ENCODE measurements at regions not wholly inside any gene's neighbourhood (a gene's known extent, or its start where the extent isn't known, plus 50 kb on each side); places are given as distances from the start of the nearest gene placed in this dataset.

DNA sequence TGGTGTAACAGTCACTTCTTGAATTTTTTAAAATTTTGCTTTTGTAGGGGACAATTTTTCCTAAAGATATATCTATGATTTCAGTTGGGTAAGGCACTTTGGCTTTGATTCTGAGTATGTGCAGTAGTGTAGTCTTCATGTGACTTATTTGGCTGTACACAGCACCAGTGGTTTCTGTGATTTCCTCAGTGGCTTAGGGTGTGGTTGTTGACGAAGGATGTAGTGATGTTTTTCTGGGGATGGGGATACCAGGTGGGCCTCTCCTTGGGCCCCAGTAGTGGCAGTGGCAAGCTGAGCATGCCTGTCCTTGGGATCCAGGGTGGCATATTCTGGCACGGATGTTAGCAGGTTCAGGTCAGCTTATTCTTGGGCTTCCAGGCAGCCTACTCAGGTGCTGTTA lies 364.9 kb upstream of the CADM1 start:
- no peak for DNase-seq

DNA sequence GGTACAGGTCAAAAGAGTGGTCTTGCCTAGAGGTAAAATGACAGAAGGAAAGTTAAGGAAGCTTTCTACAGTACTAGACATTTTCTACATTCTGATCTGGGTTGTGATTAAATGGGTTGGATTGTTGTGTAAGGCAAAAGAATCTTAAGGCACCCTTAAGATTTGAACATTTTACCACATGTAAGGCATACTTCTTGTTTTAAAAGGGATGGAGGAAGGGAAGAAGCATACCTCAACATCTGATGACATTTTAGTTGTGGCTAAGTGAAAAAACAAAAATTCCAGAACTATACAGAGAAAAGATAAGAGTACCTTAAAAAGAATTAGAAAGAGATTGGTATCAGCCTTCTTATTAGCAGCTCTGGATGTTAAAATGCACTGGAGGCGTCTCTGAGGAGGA lies 356.0 kb upstream of the CADM1 start:
- DNase-seq: no peak

DNA sequence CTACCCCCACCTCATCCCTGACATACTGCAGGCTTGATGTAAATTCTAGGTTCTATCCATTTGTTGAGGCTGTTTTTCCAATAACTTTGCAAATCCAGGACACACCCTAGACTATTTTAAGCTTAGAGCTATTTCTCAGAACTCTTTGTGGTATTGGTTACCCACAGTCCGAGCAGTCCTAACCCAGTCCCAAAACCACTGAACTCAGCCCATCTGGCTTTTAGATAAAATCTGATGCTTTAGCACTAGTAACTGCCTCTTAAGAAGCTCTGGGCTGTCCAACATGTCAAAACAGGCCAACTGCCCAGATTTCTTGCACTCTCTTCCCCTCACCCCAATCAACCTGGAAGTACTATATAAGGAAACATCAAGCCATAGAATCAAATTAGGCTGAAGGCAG lies 344.4 kb upstream of the CADM1 start:
- no peak for DNase-seq

DNA sequence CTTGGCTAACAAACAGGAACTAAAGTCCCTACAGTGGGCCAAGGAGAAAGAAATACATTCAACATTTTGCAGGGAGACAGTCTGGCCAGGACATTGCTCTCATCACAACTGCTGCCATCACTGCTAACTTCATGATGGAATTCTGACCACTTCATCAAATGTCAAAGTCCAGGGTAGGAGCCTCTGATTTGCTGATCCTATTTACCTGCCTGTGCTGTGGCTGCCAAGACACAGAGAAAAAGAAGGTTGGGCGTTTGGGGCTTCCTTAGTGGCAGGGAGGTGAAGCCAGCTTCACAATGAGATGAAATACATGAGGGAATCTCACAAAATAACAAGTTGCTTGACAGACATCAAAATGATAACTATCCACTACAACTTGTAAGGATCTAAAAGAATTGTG lies 343.9 kb upstream of the CADM1 start:
- DNase-seq: no peak

DNA sequence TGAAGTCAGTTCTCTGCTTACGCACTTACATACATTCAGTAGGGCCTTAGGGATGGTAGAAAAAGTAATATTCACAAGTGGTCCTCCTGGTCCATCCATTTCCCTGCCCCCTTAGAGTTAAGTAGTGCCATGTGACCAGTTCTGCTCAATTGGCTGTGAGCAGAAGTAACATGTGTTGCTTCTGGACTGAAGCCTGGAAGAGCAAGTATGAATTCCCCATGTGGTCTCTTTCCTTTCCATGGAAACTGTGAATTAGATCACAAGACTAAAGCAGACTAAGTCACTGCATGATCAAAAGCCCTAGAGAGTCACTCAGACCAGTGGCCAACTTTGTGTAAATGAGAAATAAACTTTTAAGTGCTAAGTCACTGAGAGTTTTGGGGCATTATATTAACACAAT lies 341.7 kb upstream of the CADM1 start:
- no peak for DNase-seq

DNA sequence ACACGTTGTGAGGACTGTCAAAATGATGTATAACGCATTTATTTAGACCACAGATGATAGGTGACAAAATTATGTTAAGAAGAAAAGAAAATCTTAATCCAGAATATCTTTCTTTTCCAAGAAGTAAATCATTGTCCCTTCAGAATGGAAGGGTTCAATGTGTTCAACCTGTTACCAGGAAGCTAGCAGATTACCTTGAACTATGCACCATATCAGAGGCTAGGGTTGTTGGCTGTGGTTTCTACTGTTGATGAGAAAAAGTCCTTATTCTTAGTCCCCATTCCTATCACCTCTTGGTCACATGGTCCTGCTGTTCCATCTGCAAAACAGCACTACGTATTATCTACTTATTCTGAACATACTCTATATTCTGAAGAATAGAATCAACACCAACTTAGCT lies 339.5 kb upstream of the CADM1 start:
- no peak for DNase-seq

DNA sequence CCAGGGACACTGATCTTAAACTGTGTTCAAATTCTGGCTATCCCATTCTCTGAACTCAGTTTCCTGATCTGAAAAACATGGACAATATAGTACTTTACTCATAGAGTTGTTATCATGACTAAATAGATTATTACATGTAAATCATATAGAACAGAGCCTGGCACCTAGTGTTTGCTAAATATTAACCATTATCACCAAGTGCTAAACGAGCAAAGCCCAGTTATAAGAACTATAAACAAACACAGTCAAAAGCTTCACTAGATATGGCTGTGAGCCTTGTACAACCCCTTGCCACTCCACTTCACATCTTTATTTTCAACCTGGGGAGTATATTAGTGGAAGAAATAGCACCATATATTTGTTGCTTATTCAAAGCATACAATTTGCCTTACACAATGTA lies 338.9 kb upstream of the CADM1 start:
- no peak for DNase-seq

DNA sequence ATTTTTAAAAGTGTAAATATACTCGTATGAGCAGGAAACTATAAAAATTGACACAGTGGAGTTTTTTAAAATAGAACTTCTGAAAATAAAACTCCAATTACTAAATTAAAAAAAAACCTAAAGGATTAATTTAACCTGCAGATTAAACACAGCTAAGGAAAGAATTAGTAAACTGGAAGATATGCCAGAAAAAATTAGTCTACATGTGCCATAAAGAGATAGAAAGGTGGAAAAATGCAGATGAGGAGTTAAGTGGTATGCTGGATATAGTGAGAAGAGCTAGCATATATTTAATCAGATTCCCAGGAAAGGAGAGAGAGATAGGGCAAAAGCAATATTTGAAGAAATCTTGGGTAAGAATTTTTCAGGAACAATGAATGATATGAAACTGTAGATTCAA lies 315.8 kb upstream of the CADM1 start:
- DNase-seq: no peak

DNA sequence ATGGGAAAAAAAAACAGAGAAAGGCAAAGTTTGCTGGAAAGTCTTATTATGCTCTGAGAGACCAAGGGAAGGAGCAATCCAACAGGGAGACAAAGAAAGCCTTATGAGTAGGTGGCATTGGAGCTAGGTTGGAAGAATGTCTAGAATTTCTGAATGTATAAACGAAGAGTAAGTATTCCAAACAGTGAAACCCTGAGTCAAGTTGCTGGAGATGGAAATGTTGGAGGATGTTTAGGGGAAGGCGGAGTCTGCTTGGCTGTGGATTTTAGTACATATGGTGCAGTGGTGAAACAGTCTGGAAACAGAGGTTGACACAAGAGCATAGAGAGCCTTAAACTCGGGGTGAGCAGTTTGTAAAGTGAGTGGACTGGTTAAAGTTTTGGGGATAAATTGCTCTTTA lies 314.8 kb upstream of the CADM1 start:
- DNase-seq: no peak

DNA sequence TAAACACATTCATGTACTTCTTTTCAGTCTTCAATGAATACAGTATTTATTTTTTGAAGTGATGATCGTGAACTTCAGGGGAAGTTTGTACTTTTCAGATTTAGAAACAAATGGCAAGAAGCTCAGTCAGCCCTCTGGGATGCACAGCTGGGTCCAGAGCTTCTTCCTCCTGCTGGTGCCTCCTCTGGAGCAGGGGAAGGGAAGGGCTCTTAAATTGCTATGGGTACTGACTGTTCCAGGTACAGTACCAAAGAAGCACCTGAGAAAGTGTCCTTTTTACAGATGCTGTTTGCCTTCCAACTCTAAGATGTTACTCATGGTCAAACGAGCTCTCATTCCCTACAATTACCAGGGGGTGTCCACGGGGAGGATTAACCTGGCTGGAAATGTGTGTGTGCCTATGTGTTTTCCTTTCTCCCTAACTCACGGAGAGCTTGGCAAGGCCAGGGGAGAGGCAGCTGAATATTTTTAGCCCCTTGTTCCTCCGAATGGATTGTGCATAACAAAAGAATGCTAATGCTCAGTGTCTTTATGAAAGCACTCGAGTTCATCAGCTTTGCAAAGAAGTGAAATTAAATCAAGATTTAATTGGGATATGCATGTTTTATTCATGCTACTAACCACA lies 313.7 kb upstream of the CADM1 start:
- DNase-seq: no peak

DNA sequence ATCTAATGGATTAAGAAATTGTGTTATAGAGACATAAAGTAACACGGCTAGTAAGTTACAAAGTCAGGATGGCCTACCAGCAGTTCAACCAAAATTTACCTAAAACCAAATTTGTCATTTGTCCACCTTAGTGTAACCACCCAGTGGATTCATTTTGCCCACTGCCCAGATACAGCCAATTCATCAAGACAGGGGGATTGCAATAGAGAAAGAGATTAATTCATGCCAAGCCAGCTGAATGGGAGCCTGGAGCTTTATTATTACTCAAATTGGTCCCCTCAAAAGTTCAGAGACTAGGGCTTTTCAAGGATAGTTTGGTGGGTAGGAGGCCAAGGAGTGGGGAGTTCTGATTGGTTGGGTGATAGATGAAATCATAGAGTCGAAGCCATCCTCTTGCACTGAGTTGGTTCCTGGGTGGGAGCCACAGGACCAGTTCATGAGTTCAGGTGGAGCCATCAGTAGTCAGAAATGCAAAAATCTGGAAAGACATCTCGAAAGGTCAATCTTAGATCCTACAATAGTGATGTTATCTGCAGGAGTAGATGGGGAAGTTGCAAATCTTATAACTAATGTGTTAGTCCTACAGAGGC lies 304.2 kb upstream of the CADM1 start:
- DNase-seq: no peak

DNA sequence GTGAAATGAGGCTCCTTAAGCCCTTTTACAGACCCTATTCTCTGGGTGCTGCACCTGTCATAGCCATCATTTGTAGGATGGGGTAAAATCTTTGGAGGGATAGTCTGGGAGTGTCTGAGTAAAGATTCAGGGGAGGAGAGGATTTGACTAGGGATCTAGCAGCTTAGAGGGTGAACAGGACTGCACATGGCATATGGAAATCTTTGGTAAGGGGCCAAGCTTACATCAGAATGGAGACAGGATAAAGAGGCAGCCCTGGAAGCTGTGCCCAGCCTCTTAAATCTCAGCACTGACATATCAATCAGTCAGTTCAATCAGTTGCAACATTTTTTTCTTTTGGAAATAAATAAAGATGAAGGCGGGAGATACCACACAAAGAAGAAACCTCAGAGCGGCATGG lies 301.8 kb upstream of the CADM1 start:
- DNase-seq: no peak

DNA sequence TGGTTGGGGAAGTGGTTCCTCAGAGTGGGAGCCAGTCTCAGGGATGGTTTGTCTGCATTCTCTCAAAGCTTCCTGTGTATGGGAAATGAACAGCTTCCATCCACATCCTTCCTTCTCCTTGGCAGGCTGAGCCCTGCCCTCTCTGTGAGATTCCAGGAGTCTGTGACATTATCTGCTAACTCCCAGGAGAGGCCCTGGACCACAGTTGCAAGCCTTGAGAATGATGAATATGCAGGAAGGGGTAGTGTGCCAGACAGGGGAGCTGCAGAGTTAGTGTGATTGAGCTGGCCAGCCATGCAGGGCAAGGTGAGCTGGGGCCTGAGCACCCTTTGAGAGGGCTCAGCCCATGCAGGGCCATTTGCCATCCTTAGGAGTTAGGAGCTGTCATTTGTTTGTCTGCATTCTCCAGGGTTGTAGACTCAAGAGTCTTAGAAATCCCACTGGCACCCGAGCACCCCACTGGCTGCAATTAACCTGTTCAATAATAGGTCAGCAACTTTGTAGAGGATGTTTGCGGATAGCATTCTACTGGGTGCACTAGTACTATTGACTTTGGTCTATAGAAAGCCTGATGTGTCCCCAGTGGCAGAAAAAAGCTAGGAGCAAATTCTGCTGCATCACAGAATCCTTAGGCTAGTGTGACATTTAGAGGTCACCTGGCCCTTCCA lies 299.0 kb upstream of the CADM1 start:
- DNase-seq: no peak

DNA sequence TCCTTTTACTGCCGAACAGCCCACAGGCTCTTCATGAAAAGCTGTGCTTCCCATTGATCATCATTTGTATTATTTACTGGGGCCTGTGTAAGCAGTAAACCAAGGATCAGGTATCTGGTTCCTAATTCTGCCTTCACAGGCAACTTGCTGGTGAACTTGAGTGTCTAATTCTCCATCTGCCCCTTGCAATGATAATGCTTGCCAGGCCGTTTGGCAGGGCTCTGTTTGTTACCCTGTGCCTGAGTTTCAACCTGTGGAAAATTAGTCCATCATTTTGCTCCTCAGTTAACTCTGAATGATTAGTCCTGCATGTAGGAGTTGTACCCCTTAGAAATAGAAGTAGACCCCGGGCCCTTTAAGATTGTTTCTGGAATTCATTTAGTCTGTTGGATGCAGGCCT lies 298.4 kb upstream of the CADM1 start:
- DNase-seq: no peak

DNA sequence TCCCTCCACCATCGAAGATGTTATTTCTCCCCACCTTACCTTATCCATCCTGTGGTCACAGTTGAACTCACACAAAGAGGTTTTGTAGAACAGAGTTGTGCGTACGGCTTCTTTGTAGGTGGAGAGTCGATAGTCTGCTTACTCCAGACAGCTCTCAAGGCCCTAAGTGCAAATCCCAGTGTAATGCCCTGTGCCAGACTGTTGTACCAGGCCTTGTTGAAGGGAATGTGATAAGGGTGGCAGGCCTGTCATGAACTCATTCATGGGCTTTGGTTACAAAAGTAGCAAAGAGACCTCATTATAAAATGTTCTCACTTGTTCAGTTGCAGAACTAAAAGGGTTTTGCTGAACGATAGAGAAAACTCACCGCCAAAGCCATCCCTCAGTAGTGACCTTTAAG lies 288.7 kb upstream of the CADM1 start:
- no peak for DNase-seq

DNA sequence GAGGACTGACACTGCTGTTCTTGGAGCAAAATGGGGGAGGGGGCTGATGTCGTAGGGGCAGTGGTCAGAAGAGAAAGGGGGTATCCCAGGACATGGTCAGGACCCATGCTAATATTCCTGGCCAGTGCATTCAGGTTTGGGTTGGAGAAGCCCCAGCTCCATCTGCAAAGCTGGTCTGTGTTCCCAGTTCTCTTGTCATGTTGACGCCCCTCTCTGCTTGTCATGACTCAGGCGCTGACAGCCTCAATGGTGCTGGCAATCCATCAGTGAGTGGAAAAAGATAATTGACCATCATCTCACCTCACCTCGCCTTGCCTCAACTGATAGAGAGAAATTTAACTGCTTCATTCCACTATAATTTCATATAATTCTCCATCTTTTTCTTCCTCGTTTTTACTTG lies 283.1 kb upstream of the CADM1 start:
- DNase-seq: no peak

DNA sequence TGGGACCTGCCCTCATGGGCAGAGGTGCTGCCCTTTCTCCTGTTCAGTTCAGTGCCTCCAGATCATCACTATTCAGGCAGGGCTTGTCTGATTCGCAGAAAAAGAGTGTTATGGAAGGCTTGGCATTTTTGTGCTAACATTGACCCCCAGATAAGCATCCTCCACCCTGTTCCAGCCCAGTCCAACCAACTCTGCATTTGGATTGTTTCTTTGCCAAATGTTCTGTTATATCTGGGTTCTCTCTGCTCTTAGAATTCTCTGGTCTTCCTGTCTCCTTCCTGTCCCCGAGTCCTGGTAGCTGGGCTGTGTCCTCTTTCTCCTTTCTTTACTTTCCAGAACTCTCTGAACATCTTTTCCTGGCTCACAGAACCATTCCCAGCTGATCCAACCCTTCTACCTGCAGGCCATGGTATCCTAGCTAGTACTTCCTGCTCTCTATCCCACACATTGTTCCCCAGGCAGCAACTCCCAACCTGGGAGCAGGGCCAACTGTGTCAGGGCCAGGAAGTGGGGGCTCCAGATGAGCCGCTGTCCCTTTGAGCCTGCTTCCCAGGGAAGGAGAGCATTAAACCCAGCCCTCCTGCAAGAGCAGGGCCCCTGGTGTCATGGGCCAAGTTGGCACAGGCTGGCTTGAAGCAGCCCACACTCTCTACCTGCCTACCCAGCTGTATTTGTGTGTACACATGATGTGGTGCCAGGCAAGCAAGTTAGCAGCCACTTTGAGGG lies 280.7 kb upstream of the CADM1 start:
- DNase-seq: no peak

DNA sequence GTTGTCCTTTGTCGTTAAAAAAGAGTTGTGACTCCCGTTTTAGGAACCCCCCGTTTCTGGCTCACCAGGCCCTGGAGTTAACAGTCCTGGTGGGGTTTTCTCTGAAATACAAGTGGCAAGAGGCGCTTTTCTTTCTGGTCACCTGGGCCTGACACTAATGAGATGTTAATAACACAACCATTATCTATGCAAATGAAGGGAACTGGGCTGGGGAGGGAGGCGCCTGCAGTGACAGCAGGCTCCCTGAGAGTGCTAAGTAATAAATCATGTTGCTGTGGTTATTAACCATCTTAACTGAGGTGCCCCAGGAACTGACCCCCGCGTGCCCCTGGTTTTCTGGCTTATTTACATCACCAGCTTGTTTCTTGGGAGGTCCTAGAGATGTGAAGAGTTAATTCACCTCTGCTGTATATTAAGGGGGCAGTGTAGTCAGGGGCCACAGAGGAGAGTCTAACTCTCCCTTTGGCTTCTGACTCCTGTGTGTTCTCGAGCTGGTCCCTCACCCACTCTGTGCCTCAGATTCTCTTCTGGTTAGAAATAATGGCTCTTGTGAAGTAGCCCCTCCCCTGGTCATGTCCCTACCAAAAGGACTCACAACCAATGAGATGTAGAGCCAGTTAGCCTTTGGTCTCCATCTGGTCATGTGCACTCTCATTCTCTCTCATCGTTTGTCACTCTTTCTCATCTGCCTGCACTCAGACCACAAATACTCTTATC lies 276.6 kb upstream of the CADM1 start:
- no peak for DNase-seq

DNA sequence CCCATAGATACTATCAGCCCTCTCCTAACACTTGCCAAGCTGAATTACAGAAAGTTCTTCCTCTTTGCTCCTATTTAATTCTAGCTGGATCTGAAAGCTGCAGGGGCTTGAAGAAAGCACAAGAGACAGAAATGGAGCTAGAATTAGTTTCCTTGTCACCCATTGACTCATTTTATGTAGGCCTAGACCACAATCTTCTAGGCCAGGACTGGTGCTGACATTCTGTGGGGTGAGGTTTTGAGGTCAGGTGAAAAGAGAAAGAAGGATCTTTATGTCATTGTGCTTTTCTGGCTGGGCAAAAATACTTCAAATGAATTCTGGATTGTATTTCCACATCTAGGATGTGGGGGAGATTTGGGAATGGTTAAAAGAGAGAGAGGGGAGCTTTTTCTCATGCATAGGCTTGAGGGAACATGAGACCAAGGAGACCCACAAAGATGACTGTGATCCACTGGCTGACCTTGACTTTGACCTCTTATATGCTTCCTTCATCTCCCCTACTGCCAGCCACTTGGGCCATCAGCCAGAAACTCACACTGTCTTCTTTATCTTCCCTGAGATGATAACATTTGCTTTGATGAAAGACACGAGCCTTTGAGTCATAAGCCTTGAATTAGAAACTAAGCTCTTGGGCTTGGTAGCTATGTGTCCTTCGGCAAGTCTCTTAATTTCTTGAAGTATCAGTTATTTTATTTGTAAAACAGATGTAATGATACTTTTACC lies 274.9 kb upstream of the CADM1 start:
- no peak for DNase-seq

DNA sequence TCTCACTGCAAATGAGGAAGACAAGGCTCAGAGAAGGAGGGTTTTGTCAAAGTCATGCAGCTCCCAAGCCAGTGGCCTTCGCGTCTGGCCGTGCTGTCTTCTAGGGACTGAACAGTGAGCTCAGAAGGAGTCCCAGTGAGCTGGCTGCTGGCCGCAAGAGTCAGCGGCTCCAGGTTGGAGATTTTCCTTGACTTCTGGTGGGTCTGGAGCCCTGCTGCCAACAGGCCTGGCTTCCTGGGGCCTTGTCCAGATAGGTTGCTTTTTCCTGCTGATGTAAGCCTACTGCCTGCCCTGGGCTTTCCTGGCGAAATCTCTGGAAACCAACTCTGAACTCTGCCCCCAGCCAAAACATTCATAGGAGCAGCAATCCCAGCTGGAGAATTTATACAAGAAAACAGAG lies 272.7 kb upstream of the CADM1 start:
- DNase-seq: no peak

DNA sequence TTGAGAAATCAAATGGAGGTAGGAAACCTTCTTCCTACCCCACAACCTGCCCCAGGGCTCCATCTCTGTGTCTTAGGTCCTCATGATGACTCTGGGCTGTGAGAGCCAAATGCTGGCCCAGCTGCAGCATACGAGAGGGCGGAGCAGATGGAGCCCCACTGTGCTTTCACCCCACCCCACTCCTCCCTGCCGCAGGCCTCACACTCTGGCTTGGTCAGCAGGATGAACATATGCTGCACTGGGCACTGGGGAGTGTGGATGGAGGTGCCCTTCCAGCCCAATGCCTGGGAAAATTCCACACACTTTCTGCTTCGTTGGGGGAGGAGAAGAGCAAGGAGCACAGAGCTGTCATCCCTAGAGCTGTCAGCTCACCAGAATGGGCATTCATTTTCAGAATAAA lies 271.6 kb upstream of the CADM1 start:
- no peak for DNase-seq

DNA sequence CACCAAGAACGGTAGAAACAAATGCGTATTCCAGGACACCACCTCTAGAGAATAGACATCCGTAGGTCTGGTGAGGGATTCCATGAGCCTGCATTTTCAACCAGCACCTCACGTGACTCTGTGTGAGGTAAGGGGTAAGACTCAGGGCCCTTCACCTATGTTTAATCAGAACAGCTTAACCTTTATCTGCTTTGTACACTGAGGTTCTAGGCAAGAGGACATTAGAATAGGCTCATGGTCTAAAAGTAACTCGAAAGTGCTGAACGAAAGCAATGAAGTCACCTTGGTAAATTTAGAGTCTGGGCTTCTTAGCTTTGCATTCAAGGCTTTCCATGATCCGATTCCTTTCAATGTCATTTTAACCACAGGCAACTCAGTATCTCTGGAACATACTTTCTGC lies 270.5 kb upstream of the CADM1 start:
- DNase-seq: no peak

DNA sequence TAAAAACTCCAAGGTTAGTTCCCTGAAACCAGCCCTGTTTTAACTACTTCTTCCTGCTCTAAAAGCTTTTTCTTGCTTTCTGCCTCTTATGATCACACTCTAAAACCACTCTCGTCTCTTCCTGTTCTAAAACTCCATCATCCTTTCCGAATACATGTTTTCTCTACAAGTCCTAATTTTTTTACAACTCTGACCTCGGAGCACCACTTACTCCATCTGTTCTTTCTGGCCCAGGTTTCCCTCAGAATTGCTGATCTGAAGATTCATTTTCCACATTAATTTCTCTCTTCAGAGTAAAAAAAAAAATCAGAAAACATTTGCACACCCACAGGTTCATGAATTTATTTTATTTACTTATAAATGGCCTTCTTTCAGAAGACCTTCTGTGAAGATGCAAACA lies 265.7 kb upstream of the CADM1 start:
- DNase-seq: no peak

Measured in HCEC 1CT (cell line).